ENCODE measurements at regions not wholly inside any gene's neighbourhood (a gene's known extent, or its start where the extent isn't known, plus 50 kb on each side); places are given as distances from the start of the nearest gene placed in this dataset.

- H3K36me3 ChIP-seq (replicated peaks; ENCODE audit: insufficient read depth, low read length), result no peaks in the 10 kb centered on the region
- H3K27me3 ChIP-seq (replicated peaks; ENCODE audit: insufficient read depth, low read length), result peaks cover 18% of the 10 kb centered on the region
- DNase-seq, result no peak
- H3K4me1 ChIP-seq (ENCODE audit: low read length), result no peaks in the 10 kb centered on the region
- H3K9ac ChIP-seq (ENCODE audit: low read length), result no peak overlapping the region
- no peak overlapping the region for H3K4me2 ChIP-seq (ENCODE audit: low read depth, low read length)
- no peaks in the 10 kb centered on the region for H3K9me3 ChIP-seq (replicated peaks; ENCODE audit: insufficient read depth, low read length)
- no peaks in the 10 kb centered on the region for H3K79me2 ChIP-seq (ENCODE audit: low read length)
- no peaks in the 10 kb centered on the region for H3F3A ChIP-seq (ENCODE audit: insufficient read depth, low read length)
- no peak overlapping the region for H3K27ac ChIP-seq (ENCODE audit: low read length)
- TF ChIP-seq EZH2phosphoT487 (IDR thresholded peaks at IDR 0.05; ENCODE audit: low read length), result no peak
- TF ChIP-seq EZH2 (optimal IDR thresholded peaks at IDR 0.05; ENCODE audit: low read depth, low read length), result no peak
- no peak for TF ChIP-seq CTCF (IDR thresholded peaks at IDR 0.05; ENCODE audit: low read length)
- H4K20me1 ChIP-seq (ENCODE audit: insufficient read depth, low read length), result no peaks in the 10 kb centered on the region
- no peak overlapping the region for H2AFZ ChIP-seq (ENCODE audit: low read length)
- H3K9me2 ChIP-seq (replicated peaks; ENCODE audit: insufficient read depth, low read length), result no peaks in the 10 kb centered on the region
- H3K4me3 ChIP-seq (ENCODE audit: low read length), result no peak overlapping the region
Measured at GRCh38 chr22:23509571-23510302, 70.4 kb downstream of the IGLL1 start.

- Histone ChIP-seq H3K4me1 (ENCODE audit: low read length) (no peaks in the 10 kb centered on the region), H3K4me2 (ENCODE audit: low read depth, low read length) (no peak overlapping the region), H4K20me1 (ENCODE audit: insufficient read depth, low read length) (no peaks in the 10 kb centered on the region), H3K27me3 (replicated peaks; ENCODE audit: insufficient read depth, low read length) (peaks cover 38% of the 10 kb centered on the region), H3K9me2 (replicated peaks; ENCODE audit: insufficient read depth, low read length) (no peaks in the 10 kb centered on the region), H3F3A (ENCODE audit: insufficient read depth, low read length) (no peaks in the 10 kb centered on the region), H2AFZ (ENCODE audit: low read length) (no peak overlapping the region), H3K4me3 (ENCODE audit: low read length) (no peak overlapping the region), H3K9me3 (replicated peaks; ENCODE audit: insufficient read depth, low read length) (no peaks in the 10 kb centered on the region), H3K27ac (ENCODE audit: low read length) (no peak overlapping the region), H3K9ac (ENCODE audit: low read length) (no peak overlapping the region), H3K36me3 (replicated peaks; ENCODE audit: insufficient read depth, low read length) (no peaks in the 10 kb centered on the region), H3K79me2 (ENCODE audit: low read length) (no peaks in the 10 kb centered on the region)
- DNase-seq, result no peak
- no peak for TF ChIP-seq EZH2phosphoT487 (IDR thresholded peaks at IDR 0.05; ENCODE audit: low read length)
- TF ChIP-seq CTCF (IDR thresholded peaks at IDR 0.05; ENCODE audit: low read length), result no peak
- no peak for TF ChIP-seq EZH2 (optimal IDR thresholded peaks at IDR 0.05; ENCODE audit: low read depth, low read length)
Measured at GRCh38 chr22:23504516-23504915, 75.6 kb downstream of the IGLL1 start.

- Histone ChIP-seq H3K4me1 (ENCODE audit: low read length) (no peaks in the 10 kb centered on the region), H3K4me3 (ENCODE audit: low read length) (no peak overlapping the region), H3K27ac (ENCODE audit: low read length) (no peak overlapping the region), H3F3A (ENCODE audit: insufficient read depth, low read length) (no peaks in the 10 kb centered on the region), H3K9ac (ENCODE audit: low read length) (no peak overlapping the region), H3K9me3 (replicated peaks; ENCODE audit: insufficient read depth, low read length) (no peaks in the 10 kb centered on the region), H2AFZ (ENCODE audit: low read length) (no peak overlapping the region), H3K79me2 (ENCODE audit: low read length) (no peaks in the 10 kb centered on the region), H3K9me2 (replicated peaks; ENCODE audit: insufficient read depth, low read length) (no peaks in the 10 kb centered on the region), H3K27me3 (replicated peaks; ENCODE audit: insufficient read depth, low read length) (peaks cover 36% of the 10 kb centered on the region), H3K36me3 (replicated peaks; ENCODE audit: insufficient read depth, low read length) (no peaks in the 10 kb centered on the region), H3K4me2 (ENCODE audit: low read depth, low read length) (no peak overlapping the region), H4K20me1 (ENCODE audit: insufficient read depth, low read length) (no peaks in the 10 kb centered on the region)
- no peak for DNase-seq
- no peak for TF ChIP-seq EZH2phosphoT487 (IDR thresholded peaks at IDR 0.05; ENCODE audit: low read length)
- TF ChIP-seq EZH2 (optimal IDR thresholded peaks at IDR 0.05; ENCODE audit: low read depth, low read length), result no peak
- no peak for TF ChIP-seq CTCF (IDR thresholded peaks at IDR 0.05; ENCODE audit: low read length)
Measured at GRCh38 chr22:23503736-23504440, 76.2 kb downstream of the IGLL1 start.
